NB4 (cell line): ENCODE measurements at regions not wholly inside any gene's neighbourhood (a gene's known extent, or its start where the extent isn't known, plus 50 kb on each side); places are given as distances from the start of the nearest gene placed in this dataset.

Source experiments
- MYC ChIP-seq: IDR thresholded peaks from 2 replicates; pipeline ENCODE4 v1.6.1; 2011; ENCODE audit warnings: low read depth, low read length
- POLR2A ChIP-seq: IDR thresholded peaks from 2 replicates; pipeline ENCODE4 v1.6.1; 2011; ENCODE audit warnings: mild to moderate bottlenecking; ENCODE audit not compliant: insufficient read length; ENCODE audit errors: extremely low read depth
- TF ChIP-seq, protein P1 (sequence below): IDR thresholded peaks from one replicate; pipeline ENCODE4 v1.5.1; 2012; ENCODE audit warnings: low read depth, low read length
- TF ChIP-seq, protein P2 (sequence below): IDR thresholded peaks from 2 replicates; pipeline ENCODE4 v1.6.1; 2011; ENCODE audit warnings: low read depth, low read length

DNA sequence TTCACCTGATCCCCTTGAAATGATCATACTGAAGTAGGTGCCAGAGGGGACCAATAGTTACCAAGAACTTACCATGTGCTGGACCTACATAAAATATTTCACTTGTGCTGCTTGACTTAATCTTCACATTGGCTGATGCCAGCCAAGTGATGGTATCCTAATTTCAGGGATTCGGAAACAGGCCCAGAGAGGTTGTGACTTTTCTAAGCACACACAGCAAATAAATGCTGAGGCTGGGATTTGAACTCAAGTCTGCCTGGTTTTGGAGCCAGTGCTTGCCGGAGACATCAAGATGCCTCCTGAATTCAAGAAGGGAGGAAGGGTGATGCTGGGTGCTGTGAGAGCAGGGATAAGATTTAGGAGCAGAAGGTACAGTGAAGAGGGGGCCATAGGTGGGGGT is 173.5 kb upstream of the LHX5 start:
- TF ChIP-seq, protein P1, sequence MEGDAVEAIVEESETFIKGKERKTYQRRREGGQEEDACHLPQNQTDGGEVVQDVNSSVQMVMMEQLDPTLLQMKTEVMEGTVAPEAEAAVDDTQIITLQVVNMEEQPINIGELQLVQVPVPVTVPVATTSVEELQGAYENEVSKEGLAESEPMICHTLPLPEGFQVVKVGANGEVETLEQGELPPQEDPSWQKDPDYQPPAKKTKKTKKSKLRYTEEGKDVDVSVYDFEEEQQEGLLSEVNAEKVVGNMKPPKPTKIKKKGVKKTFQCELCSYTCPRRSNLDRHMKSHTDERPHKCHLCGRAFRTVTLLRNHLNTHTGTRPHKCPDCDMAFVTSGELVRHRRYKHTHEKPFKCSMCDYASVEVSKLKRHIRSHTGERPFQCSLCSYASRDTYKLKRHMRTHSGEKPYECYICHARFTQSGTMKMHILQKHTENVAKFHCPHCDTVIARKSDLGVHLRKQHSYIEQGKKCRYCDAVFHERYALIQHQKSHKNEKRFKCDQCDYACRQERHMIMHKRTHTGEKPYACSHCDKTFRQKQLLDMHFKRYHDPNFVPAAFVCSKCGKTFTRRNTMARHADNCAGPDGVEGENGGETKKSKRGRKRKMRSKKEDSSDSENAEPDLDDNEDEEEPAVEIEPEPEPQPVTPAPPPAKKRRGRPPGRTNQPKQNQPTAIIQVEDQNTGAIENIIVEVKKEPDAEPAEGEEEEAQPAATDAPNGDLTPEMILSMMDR, result no peak
- TF ChIP-seq, protein P2, sequence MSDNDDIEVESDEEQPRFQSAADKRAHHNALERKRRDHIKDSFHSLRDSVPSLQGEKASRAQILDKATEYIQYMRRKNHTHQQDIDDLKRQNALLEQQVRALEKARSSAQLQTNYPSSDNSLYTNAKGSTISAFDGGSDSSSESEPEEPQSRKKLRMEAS, result no peak
- TF ChIP-seq MYC (no peak), POLR2A (no peak)
